Mesenteric fat pad (tissue), 1 donor: ENCODE measurements at regions not wholly inside any gene's neighbourhood (a gene's known extent, or its start where the extent isn't known, plus 50 kb on each side); places are given as distances from the start of the nearest gene placed in this dataset.
"Not testable (repeated sequence)": the region's sequence is repeated elsewhere in the genome, so short reads cannot be mapped to it uniquely, and the experiment has no call there.

Experiments
- DNase-seq: peaks from one replicate; pipeline ENCODE4 v3.0.0-alpha.2; 2020; ENCODE audit warnings: low spot score
- donor health status: DM: yes; HTN: yes; CAD: no.

DNA sequence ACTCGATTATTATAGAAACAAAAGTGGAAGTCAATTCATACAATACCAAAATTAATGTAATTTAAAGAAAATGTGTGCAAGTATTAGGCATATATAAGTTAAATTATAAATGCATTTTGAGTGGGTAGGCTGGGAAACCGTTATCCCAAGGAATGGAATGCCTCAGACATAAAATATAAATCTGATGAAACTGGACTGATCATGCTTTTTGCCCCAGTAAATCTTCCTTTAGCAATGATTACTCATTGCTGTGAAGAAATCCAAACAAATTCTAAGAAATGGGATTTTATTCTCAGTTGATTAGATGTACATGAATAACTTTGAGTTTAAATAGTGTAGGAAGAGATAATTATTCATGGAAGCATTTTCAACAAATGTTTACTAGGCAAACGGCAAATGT lies 185.5 kb upstream of the KCNMB2 start:
- DNase-seq = no peak

GRCh38 chr3:178352326-178353005 lies 183.8 kb upstream of the KCNMB2 start:
- DNase-seq = no peak

- DNase-seq = no peak
These were observed 183.1 kb upstream of the KCNMB2 start for GRCh38 chr3:178353006-178353694.

DNA sequence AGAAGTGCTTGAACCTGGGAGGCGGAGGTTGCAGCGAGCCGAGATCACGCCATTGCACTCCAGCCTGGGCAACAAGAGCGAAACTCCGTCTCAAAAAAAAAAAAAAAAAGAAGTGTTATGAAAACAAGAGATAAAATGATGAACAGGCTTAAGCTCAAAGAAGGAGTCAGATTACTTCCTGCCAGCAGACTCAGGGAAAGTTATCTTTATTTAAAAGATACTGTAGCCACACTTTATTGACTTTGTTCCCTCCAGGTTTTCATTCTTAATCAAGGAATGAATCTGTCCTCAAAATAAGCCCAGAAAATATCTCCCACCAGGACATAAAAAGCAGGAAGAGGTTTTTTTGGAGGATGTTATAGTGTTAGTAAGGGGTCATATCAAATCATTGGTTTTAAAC lies 176.5 kb upstream of the KCNMB2 start:
- DNase-seq = no peak

- DNase-seq = not testable (repeated sequence)
These were observed 173.2 kb upstream of the KCNMB2 start for GRCh38 chr3:178363048-178363447.

DNA sequence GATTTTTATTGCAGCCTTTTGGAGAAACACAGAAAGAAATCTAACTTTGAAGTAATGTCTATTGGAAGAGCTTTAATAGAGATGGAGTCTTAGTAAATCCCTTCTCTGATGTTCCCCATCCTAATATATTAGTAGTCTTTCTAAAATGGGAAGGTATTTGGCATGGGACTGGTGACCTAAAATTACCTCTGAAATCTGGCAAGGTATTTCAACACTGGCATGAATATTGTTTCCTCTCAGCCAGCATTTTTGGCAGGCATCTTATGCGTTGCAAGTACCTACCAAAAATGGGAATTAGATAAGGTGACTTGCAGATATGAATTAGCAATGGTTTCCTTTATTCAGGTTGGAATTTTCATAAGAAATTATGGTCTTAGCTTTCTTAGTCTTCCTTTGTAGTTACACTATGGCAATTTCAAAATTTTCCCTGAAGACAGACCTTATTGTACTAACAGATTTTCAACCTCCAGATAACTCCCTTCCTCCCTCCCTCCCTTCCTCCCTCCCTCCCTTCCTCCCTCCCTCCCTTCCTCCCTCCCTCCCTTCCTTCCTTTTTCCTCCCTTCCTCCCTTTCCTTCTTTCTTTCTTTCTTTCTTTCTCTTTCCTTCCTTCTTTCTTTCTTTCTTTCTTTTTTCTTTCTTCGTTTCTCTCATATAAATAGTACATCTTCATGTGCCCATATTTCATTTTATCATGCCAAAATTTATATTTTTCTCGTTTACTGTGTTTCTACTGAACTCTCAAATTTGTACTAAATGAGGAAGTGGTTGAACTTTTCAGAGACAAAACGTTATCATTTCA lies 168.2 kb upstream of the KCNMB2 start:
- no peak for DNase-seq

DNA sequence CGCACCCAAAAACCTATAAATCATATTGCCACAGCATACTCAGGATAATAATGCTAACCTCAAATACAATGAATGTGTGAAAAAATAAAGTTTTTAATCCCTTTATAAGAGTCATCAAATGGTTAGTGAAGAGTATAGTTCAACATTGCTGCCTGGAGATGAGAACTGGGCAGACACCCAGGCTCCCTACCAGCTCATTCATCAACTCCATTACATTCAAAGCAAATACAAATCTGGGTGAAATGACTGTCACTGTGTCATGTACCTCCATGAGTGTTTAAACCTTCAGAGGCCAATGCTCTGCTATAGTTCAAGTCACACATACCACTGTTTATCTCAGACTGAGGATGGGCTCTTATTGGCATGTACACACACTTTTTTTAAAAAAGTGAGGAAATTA lies 167.2 kb upstream of the KCNMB2 start:
- no peak for DNase-seq

GRCh38 chr3:178369811-178370210 lies 166.4 kb upstream of the KCNMB2 start:
- DNase-seq = no peak

- DNase-seq = no peak
These were observed 165.8 kb upstream of the KCNMB2 start for GRCh38 chr3:178370387-178370786.

DNA sequence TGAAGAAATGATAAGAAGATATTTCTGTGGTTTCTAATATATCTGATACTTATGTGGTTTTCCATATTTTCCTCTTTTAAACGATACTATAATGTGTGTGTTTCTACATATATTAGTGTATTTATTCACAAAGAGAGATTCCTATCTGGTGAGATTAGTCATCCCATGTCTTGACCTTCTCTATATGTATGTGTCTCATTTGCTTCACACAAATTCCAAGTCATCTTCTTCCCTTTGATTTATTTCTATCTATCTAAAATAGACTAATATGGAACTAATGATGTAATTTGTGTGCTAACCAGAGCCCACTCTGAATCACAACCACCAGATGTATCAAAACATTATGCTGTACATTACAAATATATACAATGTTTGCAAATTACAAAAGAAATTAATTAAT lies 154.7 kb upstream of the KCNMB2 start:
- DNase-seq = no peak

GRCh38 chr3:178381971-178382448 lies 154.2 kb upstream of the KCNMB2 start:
- DNase-seq = no peak

DNA sequence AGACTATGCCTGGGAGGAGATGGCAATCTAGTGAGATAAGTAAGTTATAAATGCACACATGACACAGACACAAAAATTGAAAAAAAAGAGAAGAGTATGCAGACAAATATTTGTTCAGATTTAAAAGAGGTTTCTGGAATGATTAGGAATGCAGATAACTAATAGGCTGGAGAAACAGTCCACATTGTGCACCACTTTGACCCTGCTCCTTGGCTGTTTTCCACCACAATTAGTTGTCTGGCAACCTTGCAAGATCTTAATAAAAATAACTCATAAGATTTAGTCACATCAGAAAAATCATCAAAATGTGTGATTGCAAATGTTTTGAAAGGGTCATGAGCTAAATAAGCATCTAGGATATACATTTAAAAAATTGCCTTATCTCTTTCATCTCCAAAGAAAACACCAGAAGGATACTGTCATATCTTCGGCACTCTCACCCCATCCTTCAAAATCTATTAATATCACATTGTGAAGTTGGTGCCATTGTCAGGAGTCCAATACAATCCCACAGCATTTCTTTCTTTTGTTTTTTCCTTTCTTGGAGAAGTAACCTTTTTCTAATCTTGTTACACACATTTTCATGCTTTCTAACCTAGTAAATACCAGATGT lies 153.7 kb upstream of the KCNMB2 start:
- DNase-seq = no peak

GRCh38 chr3:178384321-178385230 lies 151.7 kb upstream of the KCNMB2 start:
- no peak for DNase-seq

DNA sequence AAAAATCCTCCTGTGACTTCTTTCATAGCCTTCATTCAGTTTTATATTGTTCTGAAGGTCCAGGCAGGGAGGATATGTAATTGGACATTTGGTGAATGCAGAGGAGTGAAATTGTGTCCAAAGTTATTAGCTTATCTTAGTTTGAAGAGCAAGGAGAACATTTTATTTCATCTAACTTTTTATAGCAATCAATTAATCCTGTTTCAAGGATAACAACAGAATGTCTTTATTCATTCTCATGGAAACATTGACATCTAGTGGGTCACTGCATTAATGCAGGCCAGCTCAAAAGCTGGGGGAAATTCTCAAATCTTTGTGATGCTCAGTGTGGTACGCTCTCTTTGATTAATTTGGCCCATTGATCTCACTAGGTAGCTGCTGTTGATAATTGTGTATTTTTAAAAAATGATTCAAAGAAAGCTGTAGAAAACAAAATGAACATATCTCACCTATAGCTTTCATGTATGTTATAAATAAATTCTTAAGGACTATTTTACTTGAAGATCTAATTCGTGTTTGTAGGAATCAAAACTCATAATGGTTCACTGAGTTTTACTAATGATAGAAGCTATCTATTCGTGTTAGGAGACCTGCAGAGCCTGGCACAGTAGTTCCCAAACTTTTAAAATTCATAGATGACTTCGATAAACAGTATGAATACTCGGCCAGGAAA lies 150.8 kb upstream of the KCNMB2 start:
- DNase-seq = no peak

DNA sequence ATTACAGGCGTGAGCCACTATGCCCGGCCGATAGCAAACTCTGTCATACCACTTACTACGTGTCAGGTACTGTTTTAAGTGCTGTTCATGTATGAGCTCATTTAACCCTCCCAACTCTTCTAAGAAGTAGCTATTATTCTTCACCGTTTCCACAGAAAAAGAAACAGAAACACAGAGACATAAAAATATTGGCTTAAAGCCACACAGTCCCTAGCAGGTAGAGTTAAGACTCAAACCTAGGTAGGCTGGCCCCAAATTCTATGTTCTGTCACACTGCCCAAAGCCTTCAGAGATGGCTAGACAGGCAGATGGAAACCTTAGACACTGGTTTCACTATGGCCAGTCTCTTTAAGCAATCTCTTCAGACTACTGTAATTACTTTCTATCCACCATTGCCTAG lies 149.8 kb upstream of the KCNMB2 start:
- DNase-seq = no peak

DNA sequence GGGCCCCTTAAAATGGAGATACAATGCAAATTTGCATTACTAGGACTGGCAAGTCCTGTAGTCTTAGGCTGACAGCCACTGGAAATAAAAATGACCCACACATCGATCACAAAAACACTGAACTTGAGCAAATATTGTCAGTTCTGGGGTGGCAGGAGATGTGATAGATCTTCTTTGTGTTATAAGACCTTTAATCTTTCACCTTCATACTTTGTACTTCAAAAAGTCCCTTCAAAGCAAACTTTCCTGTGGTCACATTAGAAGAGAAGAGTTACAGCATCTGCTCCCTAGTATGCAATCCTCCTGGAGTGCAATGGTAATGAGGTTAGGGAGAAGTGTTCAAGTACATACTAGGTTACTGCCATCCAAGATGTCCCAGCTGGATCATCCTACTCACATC lies 149.4 kb upstream of the KCNMB2 start:
- no peak for DNase-seq

DNA sequence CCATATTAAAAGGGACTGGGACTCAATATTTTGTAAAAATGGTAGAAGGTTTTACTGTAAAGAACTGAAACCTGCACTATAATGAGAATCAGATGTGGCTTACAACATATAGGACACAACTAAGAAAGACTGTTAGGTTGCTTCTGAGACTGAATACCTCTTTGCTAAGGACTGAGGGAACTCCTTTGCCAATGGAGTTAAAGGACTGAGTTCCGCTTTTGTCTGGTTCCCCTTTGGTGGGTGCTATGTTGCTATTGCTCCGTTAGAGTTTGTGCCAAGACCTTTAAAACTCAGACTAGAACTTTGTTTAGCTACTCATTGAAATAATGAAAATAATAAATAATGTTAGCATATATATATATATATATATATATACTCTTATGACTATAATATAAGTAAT lies 147.8 kb upstream of the KCNMB2 start:
- no peak for DNase-seq

DNA sequence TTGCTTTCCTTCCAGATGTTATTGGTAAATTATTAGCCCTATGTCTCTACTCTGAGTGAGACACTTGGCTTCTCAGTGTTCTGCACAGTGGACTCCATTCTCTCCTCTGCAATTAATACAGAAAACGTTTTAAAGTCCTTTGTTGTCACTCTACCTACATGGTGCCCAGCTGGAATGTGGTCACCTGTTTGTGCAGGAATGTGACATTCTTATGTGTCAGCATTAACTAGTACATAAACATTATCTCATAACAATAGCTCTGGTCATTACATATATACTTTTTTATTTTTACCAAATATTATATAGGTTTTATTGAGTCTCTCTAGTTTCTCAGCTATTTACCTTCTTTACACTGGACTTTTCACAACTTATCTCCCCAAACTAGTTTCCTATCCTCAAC lies 147.0 kb upstream of the KCNMB2 start:
- DNase-seq = no peak

DNA sequence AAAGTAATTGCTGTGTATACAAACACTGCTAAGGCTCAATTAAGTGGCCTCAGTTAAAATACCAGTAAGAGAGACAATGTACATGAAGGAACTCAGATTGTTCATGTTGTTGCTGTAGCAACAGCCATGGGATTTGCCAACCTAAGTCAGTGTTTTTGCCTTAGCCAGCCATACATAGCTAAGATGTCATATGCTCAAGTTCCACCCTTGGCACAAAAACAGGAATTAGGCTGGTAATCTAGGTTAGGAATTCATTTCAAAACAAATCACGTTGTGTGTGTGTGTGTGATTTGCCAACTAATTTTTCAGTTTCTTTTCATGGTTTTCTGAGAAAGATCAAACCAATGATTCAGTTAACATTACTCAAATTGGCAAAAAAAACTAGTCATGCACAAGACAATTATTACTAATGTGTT lies 143.7 kb upstream of the KCNMB2 start:
- DNase-seq = no peak

DNA sequence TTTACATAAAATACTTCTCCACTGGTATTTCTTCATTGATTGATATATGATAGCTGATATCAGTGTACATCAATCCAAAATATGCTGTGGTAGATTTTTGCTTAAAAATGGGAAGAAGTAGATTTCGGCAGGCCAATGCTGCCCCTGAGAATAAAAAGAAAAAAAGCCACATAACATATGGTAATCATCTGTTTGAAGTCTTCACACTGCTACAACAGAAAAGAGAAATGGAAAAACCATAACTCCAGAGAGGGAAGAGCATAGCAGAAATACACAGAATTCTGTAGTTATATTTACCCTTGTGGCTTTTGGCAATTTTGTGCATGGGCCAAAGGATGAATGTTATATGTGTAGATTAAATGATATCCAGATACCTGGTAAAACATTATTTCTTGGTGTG lies 143.1 kb upstream of the KCNMB2 start:
- no peak for DNase-seq
